Stimulated activated CD4-positive, alpha-beta T cell treated with anti-CD3 and anti-CD28 coated beads, Interleukin-1b, Interleukin-23, amount 100 ng/mL, for 1 hour (primary cell): ENCODE measurements at regions not wholly inside any gene's neighbourhood (a gene's known extent, or its start where the extent isn't known, plus 50 kb on each side); places are given as distances from the start of the nearest gene placed in this dataset.

ENCODE experiments used
- DNase-seq, 2 donors: peaks; one replicate each; pipeline ENCODE4 v3.0.0-alpha.2; 2020; ENCODE audit warnings: low read depth in 2 of 2

- no peak for DNase-seq
These were observed 127.6 kb upstream of the MID1 start for GRCh38 chrX:10747975-10748374.

DNA sequence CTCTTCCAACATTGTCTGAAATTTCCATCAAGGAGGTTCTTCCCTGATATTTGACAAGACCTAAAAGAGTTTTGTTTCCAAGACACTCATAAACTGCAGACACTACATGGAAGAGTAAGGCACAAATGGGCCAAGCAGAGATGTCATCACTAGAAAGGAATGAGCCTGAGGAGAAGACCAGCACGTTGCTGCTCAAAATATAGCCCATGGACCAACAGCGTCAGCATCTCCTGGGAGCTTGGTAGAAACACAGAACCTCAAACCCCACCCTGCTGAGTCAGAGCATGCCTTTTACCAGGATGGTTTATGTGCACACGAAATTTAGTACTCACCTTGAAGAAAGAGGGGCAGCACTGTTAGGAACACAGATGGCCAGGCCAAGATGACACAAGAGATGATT, 128.7 kb upstream of the MID1 start:
- DNase-seq = no peak

GRCh38 chrX:10750581-10750980, 130.2 kb upstream of the MID1 start:
- no peak for DNase-seq

DNA sequence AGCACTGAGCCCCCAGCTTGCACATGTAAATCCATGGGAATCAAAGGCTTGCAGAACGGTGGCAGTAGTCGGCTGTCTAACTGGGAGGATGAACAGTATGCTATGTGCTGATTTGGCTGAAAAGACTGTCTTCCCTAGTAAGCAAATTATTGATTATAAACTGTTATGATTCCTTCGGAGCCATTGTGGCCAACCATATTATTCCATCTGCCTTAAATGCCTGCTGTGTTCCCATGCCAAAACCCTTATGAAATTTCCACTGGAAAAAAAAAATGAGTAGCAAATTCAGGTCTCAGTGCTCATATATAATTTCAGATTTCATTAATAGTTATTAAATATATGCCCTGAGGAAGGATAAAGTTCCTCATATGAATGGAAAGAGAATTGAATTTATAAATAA, 132.7 kb upstream of the MID1 start:
- no peak for DNase-seq

GRCh38 chrX:10754445-10754844, 134.1 kb upstream of the MID1 start:
- no peak for DNase-seq

DNA sequence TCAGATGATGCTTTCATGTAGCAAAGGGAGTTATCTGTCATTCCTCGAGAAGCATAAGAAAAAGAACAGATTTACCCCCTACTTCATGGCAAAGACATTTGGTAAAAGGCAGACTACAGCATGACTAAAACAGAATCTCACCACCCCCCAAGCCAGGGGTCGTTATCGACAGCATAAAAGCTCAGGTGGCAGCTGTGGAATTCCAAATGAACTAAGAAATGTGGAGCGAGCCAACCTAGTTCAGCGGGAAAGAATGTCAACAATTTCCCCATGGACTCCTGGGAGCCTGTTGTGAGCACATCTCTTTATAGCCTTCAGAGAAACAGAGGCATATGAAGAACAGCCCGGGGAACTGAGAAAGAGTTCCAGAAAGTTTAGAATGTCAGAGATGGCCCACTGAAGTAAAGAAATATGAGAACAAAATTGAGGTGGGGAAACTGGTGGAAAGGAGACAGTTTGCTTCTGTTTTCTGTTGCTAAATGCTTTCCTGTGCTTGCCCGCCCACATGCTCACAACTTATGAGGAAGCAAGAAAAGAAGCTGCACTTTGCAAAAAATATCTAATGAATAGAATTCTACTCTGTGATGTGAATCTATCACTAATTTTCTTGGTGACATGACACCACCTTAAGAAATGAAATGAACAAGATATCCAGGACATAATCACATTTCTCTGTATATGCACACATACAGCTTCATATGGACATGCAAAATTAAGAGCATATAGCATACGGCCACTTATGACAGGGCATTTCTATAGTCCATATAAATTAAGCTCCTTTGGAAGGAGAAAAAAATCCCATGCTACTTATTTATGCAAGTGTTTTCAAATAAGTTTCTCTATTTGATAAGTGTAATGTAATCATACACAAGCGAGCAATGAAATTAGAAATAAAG, 135.3 kb upstream of the MID1 start:
- DNase-seq = no peak

DNA sequence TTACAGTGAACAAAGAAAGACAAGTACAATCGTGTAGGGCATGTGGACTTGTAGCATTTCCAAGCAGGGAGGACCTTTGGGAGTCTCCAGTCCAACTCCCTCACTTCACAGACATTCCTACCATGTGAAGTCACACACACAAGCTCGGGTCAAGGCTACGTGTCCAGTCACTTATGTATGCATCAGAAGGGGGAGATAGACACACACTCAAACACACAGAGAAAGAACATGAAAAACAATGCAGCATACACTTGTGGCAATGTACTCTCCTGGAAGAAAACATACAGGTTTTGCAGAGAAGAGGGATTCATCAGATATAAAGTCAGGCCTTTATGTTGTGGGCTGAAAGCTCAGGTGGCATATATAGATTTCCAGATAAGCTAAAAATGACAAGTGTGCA, 136.1 kb upstream of the MID1 start:
- no peak for DNase-seq

DNA sequence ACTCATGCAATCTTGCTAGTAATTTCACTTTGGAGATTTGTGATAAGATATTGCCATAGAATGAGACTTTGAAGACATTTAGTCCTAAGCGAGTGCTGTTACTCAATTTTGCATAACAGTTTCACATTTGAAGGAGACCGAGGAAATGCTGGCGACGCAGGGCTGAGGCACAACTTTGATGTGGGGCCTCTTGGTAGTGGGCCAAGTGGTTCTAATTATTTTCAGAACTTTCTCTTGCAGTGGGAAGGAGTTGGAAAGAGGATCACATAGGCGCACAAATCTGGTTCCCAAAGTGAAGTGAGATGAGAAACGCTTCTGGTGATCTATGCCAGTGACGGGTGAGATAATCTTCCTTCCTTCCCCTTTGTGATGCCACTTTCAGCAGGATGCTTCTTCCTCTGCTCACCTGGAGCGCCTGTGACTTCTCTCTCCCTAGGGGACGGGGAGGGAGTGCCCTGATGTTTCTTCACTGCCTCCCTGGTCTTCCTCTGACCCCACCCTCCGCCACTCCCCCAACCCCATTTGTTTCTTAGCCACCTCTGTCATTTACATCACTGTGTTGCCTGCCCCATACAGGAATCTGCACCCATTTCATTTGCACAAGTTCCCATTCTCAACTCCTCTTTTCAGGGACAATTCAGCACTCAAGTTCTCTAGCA, 138.9 kb upstream of the MID1 start:
- DNase-seq = no peak

GRCh38 chrX:10761447-10761846, 141.1 kb upstream of the MID1 start:
- DNase-seq = no peak

- DNase-seq = no peak
These were observed 148.8 kb upstream of the MID1 start for GRCh38 chrX:10769195-10769594.

DNA sequence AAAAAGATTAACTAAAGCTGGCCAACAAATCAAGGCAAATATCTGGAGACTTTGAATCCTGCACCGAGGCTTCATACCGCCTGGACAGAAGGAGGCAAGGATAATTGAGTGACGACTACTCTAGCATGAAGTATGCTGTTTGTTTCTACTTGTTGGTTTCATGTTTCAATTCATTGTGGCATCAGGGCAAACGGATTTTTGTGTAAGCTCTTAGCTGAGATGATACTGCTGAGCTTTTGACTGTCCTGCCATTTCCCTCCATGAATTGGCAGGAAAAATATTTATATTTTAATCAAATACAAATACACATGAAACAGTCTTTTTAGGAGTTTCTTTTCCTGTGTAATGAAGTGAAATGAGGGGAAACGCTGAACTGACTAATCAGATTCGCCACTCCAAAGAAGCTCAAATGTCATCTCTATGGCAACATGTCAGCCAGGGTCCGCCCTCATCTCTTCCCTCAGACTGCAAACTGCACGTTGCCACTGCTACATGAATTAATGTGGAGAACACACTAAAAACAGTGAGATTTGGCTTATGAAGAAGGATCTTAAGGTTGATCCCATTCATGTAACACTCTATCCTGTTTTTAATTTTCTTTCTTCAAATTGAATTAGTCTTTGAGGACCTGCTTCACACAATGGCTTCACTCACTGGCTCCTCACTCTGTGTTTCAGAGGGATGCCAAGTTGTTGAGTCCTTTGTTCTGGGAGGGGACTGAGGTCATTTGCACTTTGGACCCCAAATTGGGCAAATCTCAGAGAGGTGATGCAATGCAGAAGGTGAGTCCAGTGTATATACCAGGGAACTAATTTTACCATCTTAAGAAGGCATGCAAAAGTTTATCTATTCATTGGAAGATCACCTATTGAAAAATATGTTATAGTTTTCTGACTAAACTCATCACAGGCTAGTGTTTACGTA, 149.6 kb upstream of the MID1 start:
- DNase-seq = no peak

- no peak for DNase-seq
These were observed 152.9 kb upstream of the MID1 start for GRCh38 chrX:10773318-10773717.

GRCh38 chrX:10781847-10782530, 161.6 kb upstream of the MID1 start:
- no peak for DNase-seq

- DNase-seq = no peak
These were observed 163.1 kb upstream of the MID1 start for GRCh38 chrX:10783451-10783995.

DNA sequence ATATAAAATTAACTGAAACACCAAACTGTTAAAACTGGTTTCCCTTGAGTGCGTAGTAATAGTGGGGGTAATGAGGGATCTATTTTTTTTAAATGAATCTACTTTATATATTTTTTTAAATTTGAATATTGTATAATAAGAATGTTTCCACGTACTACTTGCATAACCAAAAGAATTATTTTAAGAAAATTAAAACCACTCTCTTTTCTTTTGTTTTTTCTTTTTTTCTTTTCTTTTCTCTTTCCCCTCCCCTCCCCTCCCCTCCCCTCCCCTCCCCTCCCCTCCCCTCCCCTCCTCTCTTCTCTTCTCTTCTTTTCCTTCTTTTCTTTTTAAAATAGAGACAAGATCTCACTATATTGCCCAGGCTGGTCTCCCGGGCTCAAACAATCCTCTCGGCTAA, 166.9 kb upstream of the MID1 start:
- DNase-seq = no peak

- no peak for DNase-seq
These were observed 173.8 kb upstream of the MID1 start for GRCh38 chrX:10794203-10794630.

GRCh38 chrX:10795721-10796120, 175.3 kb upstream of the MID1 start:
- no peak for DNase-seq

GRCh38 chrX:10797466-10797865, 177.1 kb upstream of the MID1 start:
- no peak for DNase-seq

DNA sequence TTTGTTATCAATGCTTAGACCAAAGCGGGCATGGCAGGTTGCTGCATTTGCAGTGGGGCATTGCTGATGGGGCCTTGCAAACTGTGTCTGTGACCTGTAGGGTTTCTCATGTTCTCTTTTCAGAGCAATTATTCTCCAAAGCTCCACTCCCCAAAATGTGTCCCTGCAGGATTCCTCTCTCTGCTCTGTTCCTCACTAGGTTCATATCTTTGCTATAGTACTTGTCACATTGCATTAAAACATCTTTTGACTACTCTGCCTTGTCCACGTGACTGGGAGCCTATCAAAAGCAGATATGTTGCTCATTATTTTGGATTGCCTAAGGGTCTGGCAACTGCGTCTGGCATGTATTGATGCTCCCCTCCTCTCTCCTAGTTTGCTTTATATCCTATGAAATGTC, 177.7 kb upstream of the MID1 start:
- no peak for DNase-seq

DNA sequence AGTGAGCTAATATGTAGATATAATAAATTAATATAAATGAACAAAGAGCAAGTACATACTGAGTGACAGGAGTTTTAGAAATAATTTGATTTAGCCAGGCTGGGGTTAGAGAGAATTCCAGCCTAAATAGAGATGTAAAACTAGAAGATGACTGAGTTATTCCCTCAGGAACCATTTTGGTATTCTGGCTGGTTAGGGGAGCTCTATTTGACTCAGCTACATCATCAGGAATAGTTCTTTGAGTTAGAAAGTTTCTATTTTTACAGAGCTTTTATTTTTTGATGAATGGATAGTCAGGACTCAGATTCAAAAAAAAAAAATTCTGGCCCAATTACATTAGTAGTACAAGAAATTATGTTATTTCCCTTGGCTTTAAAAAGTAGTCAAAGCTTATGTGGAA, 180.4 kb upstream of the MID1 start:
- DNase-seq = no peak

DNA sequence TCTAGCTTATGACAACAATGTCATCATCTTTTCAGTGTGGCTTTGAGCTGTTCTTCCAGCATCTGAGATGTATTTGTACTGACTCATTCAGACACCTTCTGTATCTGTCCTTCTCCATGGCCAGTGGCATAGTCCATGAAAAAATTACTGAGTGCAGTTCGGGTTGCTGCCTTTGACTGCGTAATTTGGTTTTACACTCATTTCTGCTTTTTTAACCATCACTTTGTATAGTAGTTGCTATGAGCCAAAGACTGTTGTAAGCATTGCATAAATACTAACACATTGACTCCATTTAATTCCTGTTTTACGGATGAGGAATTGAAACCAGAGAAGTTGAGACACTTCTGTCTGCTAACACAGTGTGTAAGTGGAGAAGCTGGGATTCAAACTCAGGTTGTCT, 190.7 kb upstream of the MID1 start:
- no peak for DNase-seq
